Adrenal gland (tissue), 9 donors: ENCODE measurements at regions not wholly inside any gene's neighbourhood (a gene's known extent, or its start where the extent isn't known, plus 50 kb on each side); places are given as distances from the start of the nearest gene placed in this dataset.

Experiments used
- DNase-seq, 7 donors: peaks; one replicate each; pipeline ENCODE4 v3.0.0-alpha.2; 2019 to 2020
- H3K27ac ChIP-seq, 5 donors: fragments of 200-600 bp; sonication (generic) in 4 of 5; 1 replicate in 3 of 5; 2 replicates in 2 of 5; pipeline versions ENCODE4 v1.5.1 to v1.8.0; 2016 to 2020; ENCODE audit warnings: mild to moderate bottlenecking in 1 of 5
- H3K27me3 ChIP-seq: fragments of 200-600 bp; 2 replicates; pipeline ENCODE4 v1.8.0; 2021
- H3K36me3 ChIP-seq, 2 donors: fragments of 200-600 bp; replicated peaks in 1 of 2; 1 replicate in 1 of 2; 2 replicates in 1 of 2; pipeline versions ENCODE4 v1.5.1 to v1.8.0; 2018 to 2022
- H3K4me1 ChIP-seq, 2 donors: fragments of 200-600 bp; replicated peaks in 1 of 2; 1 replicate in 1 of 2; 2 replicates in 1 of 2; pipeline versions ENCODE4 v1.5.1 to v1.8.0; 2018 to 2021
- H3K4me3 ChIP-seq, 4 donors: fragments of 200-600 bp; sonication (generic) in 3 of 4; one replicate each; pipeline ENCODE4 v1.5.1; 2016 to 2018
- H3K9me3 ChIP-seq, 3 donors: fragments of 200-600 bp; sonication (generic) in 1 of 3; replicated peaks in 1 of 3; 1 replicate in 2 of 3; 2 replicates in 1 of 3; pipeline versions ENCODE4 v1.5.1 to v1.8.0; 2016 to 2021
- CTCF ChIP-seq, 6 experiments: fragments of 450-650 bp in 4 of 6; fragments of 200-600 bp in 2 of 6; sonication (generic) in 1 of 6; IDR thresholded peaks; 1 replicate in 5 of 6; 2 replicates in 1 of 6; pipeline versions ENCODE4 v1.5.1 to v1.8.0; 2016 to 2021; ENCODE audit warnings: antibody characterized with exemption in 6 of 6, mild to moderate bottlenecking in 2 of 6, moderate library complexity in 1 of 6
- POLR2A ChIP-seq, 2 donors: fragments of 450-650 bp; IDR thresholded peaks; one replicate each; pipeline ENCODE4 v1.6.1; 2017; ENCODE audit warnings: antibody characterized with exemption in 2 of 2, mild to moderate bottlenecking in 2 of 2, moderate library complexity in 1 of 2
- WGBS, 4 donors: extraction: QIAGEN DNeasy Blood & Tissue Kit in 2 of 4; methylation state at CpG; one replicate each; pipeline versions ENCODE4 v1.1.5 to v1.1.7; 2013 to 2017; 5-methylcytosine and 5-hydroxymethylcytosine counted together
- intact Hi-C, 2 donors: fragments of 100-400 bp; cut with DNase I; formaldehyde crosslinking; loops; one replicate each; pipeline versions ENCODE4 v1.14.1 to v1.15.0; 2022 to 2023
- donor health status: healthy with polysubstance abuse.
- donor health status: Bipolar disorder and iron deficiency.
- donor health status: DM: yes; HTN: yes; CAD: no.
- donor health status: DM: no; HTN: no; CAD: no.
- donor health status: DM: no; HTN: no; CAD: no.

- DNase-seq, result no peak
- TF ChIP-seq CTCF (IDR thresholded peaks at IDR 0.05) (no peak), POLR2A (IDR thresholded peaks at IDR 0.05) (no peak)
- Histone ChIP-seq H3K27ac (no peak overlapping the region), H3K4me1 (no peaks in the 10 kb centered on the region), H3K27me3 (no peaks in the 10 kb centered on the region), H3K36me3 (no peaks in the 10 kb centered on the region), H3K9me3 (no peaks in the 10 kb centered on the region), H3K4me3 (no peak overlapping the region)
- intact Hi-C loops, result no loop called here
- WGBS, 4 donors, result 69 to 89% (median 85%) methylated on average over 1 of the region's 1 CpG
Measured at GRCh38 chr6:91802431-91802830, 1215.6 kb upstream of the MAP3K7 start.

GRCh38 chr6:91796603-91797002 is 1209.7 kb upstream of the MAP3K7 start:
- WGBS, 4 donors, result 79 to 91% (median 87%) methylated on average over 1 of the region's 1 CpG
- Histone ChIP-seq H3K4me3 (no peak overlapping the region), H3K4me1 (no peaks in the 10 kb centered on the region), H3K36me3 (no peaks in the 10 kb centered on the region), H3K9me3 (no peaks in the 10 kb centered on the region), H3K27me3 (no peaks in the 10 kb centered on the region), H3K27ac (no peak overlapping the region)
- DNase-seq, result no peak
- intact Hi-C loops, result no loop called here
- TF ChIP-seq POLR2A (IDR thresholded peaks at IDR 0.05), result no peak
- no peak for TF ChIP-seq CTCF (IDR thresholded peaks at IDR 0.05)

- H3K27me3 ChIP-seq, result no peaks in the 10 kb centered on the region
- TF ChIP-seq POLR2A (IDR thresholded peaks at IDR 0.05), result no peak
- TF ChIP-seq CTCF (IDR thresholded peaks at IDR 0.05), result no peak
- no peak overlapping the region for H3K4me3 ChIP-seq
- intact Hi-C loops, result no loop called here
- no peak for DNase-seq
- H3K4me1 ChIP-seq, result no peaks in the 10 kb centered on the region
- 63 to 77% (median 68%) methylated on average over 2 of the region's 2 CpGs for WGBS, 4 donors
- no peaks in the 10 kb centered on the region for H3K36me3 ChIP-seq
- H3K27ac ChIP-seq, result no peak overlapping the region
- H3K9me3 ChIP-seq, result no peaks in the 10 kb centered on the region
Measured at GRCh38 chr6:91788501-91788900, 1201.6 kb upstream of the MAP3K7 start.

- intact Hi-C loops, result no loop called here
Measured at GRCh38 chr6:91786474-91787184, 1199.8 kb upstream of the MAP3K7 start.

More at GRCh38 chr6:91786474-91787184, 1199.8 kb upstream of the MAP3K7 start:
- Histone ChIP-seq H3K27me3 (no peaks in the 10 kb centered on the region), H3K27ac (no peak overlapping the region), H3K4me1 (no peaks in the 10 kb centered on the region), H3K4me3 (no peak overlapping the region), H3K9me3 (no peaks in the 10 kb centered on the region), H3K36me3 (no peaks in the 10 kb centered on the region)
- no peak for DNase-seq
- WGBS, 4 donors, result 62 to 70% (median 69%) methylated on average over 11 of the region's 11 CpGs
- no peak for TF ChIP-seq CTCF (IDR thresholded peaks at IDR 0.05)
- no peak for TF ChIP-seq POLR2A (IDR thresholded peaks at IDR 0.05)
